C4-2B (cell line): ENCODE measurements at regions not wholly inside any gene's neighbourhood (a gene's known extent, or its start where the extent isn't known, plus 50 kb on each side); places are given as distances from the start of the nearest gene placed in this dataset.

ENCODE experiments used
- ZFX ChIP-seq: fragments of 450-650 bp; IDR thresholded peaks from 2 replicates; pipeline ENCODE4 v1.6.1; 2017
- TF ChIP-seq, protein P1 (sequence below): fragments of 450-650 bp; conservative IDR thresholded peaks from 2 replicates; pipeline ENCODE4 v1.5.1; 2017; ENCODE audit warnings: mild to moderate bottlenecking

- TF ChIP-seq, protein P1, sequence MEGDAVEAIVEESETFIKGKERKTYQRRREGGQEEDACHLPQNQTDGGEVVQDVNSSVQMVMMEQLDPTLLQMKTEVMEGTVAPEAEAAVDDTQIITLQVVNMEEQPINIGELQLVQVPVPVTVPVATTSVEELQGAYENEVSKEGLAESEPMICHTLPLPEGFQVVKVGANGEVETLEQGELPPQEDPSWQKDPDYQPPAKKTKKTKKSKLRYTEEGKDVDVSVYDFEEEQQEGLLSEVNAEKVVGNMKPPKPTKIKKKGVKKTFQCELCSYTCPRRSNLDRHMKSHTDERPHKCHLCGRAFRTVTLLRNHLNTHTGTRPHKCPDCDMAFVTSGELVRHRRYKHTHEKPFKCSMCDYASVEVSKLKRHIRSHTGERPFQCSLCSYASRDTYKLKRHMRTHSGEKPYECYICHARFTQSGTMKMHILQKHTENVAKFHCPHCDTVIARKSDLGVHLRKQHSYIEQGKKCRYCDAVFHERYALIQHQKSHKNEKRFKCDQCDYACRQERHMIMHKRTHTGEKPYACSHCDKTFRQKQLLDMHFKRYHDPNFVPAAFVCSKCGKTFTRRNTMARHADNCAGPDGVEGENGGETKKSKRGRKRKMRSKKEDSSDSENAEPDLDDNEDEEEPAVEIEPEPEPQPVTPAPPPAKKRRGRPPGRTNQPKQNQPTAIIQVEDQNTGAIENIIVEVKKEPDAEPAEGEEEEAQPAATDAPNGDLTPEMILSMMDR = no peak
- no peak for TF ChIP-seq ZFX
These were observed 846.2 kb upstream of the API5 start for GRCh38 chr11:42465623-42466022.
